OCI-LY1 (cell line): ENCODE measurements at regions not wholly inside any gene's neighbourhood (a gene's known extent, or its start where the extent isn't known, plus 50 kb on each side); places are given as distances from the start of the nearest gene placed in this dataset.

Experiments used
- H2AFZ ChIP-seq: fragments of 200-600 bp; sonication (generic), shearing (Covaris generic); 2 replicates; pipeline ENCODE4 v1.6.0; 2014; ENCODE audit warnings: antibody characterized with exemption, mild to moderate bottlenecking, low read length
- H3F3A ChIP-seq: fragments of 200-600 bp; sonication (generic), shearing (Covaris generic); 2 replicates; pipeline ENCODE4 v1.6.0; 2014; ENCODE audit warnings: mild to moderate bottlenecking, antibody characterized with exemption, low read length, moderate library complexity; ENCODE audit not compliant: insufficient read depth
- H3K27ac ChIP-seq: fragments of 200-600 bp; sonication (generic); 2 replicates; pipeline ENCODE4 v1.5.1; 2014; ENCODE audit warnings: low read length, mixed run types, mild to moderate bottlenecking, low read depth; ENCODE audit not compliant: poor library complexity, severe bottlenecking
- H3K27me3 ChIP-seq: fragments of 200-600 bp; sonication (generic); 2 replicates; pipeline ENCODE4 v1.6.0; 2014; ENCODE audit warnings: antibody characterized with exemption, mild to moderate bottlenecking, low read length, moderate library complexity; ENCODE audit not compliant: insufficient read depth
- H3K36me3 ChIP-seq: fragments of 200-600 bp; sonication (generic); 2 replicates; pipeline ENCODE4 v1.6.1; 2014; ENCODE audit warnings: mild to moderate bottlenecking, antibody characterized with exemption, low read length, moderate library complexity, mixed read lengths; ENCODE audit not compliant: insufficient read depth
- H3K4me1 ChIP-seq: fragments of 200-600 bp; sonication (generic); 2 replicates; pipeline ENCODE4 v1.5.1; 2014; ENCODE audit warnings: mild to moderate bottlenecking, low read length, moderate library complexity; ENCODE audit not compliant: insufficient read depth, severe bottlenecking
- H3K4me2 ChIP-seq: fragments of 200-600 bp; sonication (generic), shearing (Covaris generic); 2 replicates; pipeline ENCODE4 v1.6.1; 2014; ENCODE audit warnings: low read length
- H3K4me3 ChIP-seq: fragments of 200-600 bp; sonication (generic); 2 replicates; pipeline ENCODE4 v1.5.1; 2014; ENCODE audit warnings: low read length, low read depth, mild to moderate bottlenecking, mixed read lengths; ENCODE audit not compliant: poor library complexity, severe bottlenecking
- H3K79me2 ChIP-seq: fragments of 200-600 bp; shearing (Covaris generic); 2 replicates; pipeline ENCODE4 v1.6.1; 2016; ENCODE audit warnings: mixed run types, low read length, mixed read lengths; ENCODE audit not compliant: insufficient read depth
- H3K9ac ChIP-seq: fragments of 200-600 bp; sonication (generic), shearing (Covaris generic); 2 replicates; pipeline ENCODE4 v1.6.1; 2014; ENCODE audit warnings: mild to moderate bottlenecking, low read length, mixed read lengths
- H3K9me2 ChIP-seq: fragments of 200-600 bp; sonication (generic), shearing (Covaris generic); 2 replicates; pipeline ENCODE4 v1.6.1; 2014; ENCODE audit warnings: low read depth, mild to moderate bottlenecking, low read length, mixed read lengths
- H3K9me3 ChIP-seq: fragments of 200-600 bp; shearing (Covaris generic); 2 replicates; pipeline ENCODE4 v1.6.1; 2014; ENCODE audit warnings: low read length, mixed read lengths
- H4K20me1 ChIP-seq: fragments of 200-600 bp; sonication (generic), shearing (Covaris generic); 2 replicates; pipeline ENCODE4 v1.6.0; 2016; ENCODE audit warnings: mild to moderate bottlenecking, low read length; ENCODE audit not compliant: insufficient read depth
- CTCF ChIP-seq: fragments of 200-600 bp; sonication (generic), shearing (Covaris generic); IDR thresholded peaks from 2 replicates; pipeline ENCODE4 v1.5.1; 2017; ENCODE audit warnings: mild to moderate bottlenecking, antibody characterized with exemption, low read length, moderate library complexity, mixed read lengths
- EZH2 ChIP-seq: fragments of 200-600 bp; sonication (generic), shearing (Covaris generic); IDR thresholded peaks from 2 replicates; pipeline ENCODE4 v1.8.0; 2017; ENCODE audit warnings: borderline replicate concordance, mixed run types, mild to moderate bottlenecking, antibody characterized with exemption, low read length, moderate library complexity, mixed read lengths

GRCh38 chr6:87926072-87926471 lies 121.6 kb upstream of the SPACA1 start:
- no peak for TF ChIP-seq EZH2
- TF ChIP-seq CTCF, result no peak
- Histone ChIP-seq H3K9me2 (no peaks in the 10 kb centered on the region), H3F3A (peaks cover 10% of the 10 kb centered on the region; the same call in 1 of the 2 replicates), H3K4me1 (peaks cover 95% of the 10 kb centered on the region), H3K27ac (peak overlapping the region; percentile 99), H3K27me3 (no peaks in the 10 kb centered on the region), H3K36me3 (no peaks in the 10 kb centered on the region), H4K20me1 (no peaks in the 10 kb centered on the region), H3K9me3 (no peaks in the 10 kb centered on the region), H3K79me2 (no peaks in the 10 kb centered on the region), H3K4me2 (peak overlapping the region; percentile 49; the same call in 1 of the 2 replicates), H2AFZ (no peak overlapping the region), H3K4me3 (no peak overlapping the region), H3K9ac (peak overlapping the region; percentile 57)

- Histone ChIP-seq H3F3A (peaks cover 10% of the 10 kb centered on the region; the same call in 1 of the 2 replicates), H3K4me2 (peak overlapping the region; percentile 49; the same call in 1 of the 2 replicates), H2AFZ (no peak overlapping the region), H4K20me1 (no peaks in the 10 kb centered on the region), H3K9ac (peak overlapping the region; percentile 57), H3K9me3 (no peaks in the 10 kb centered on the region), H3K27me3 (no peaks in the 10 kb centered on the region), H3K9me2 (no peaks in the 10 kb centered on the region), H3K79me2 (no peaks in the 10 kb centered on the region), H3K27ac (peak overlapping the region; percentile 99), H3K4me1 (peaks cover 97% of the 10 kb centered on the region), H3K36me3 (no peaks in the 10 kb centered on the region), H3K4me3 (no peak overlapping the region)
- TF ChIP-seq CTCF (no peak), EZH2 (no peak)
Observed at GRCh38 chr6:87925373-87926060, 122.1 kb upstream of the SPACA1 start.

- no peak for TF ChIP-seq EZH2
- no peak for TF ChIP-seq CTCF
Observed at GRCh38 chr6:87923389-87924050, 124.1 kb upstream of the SPACA1 start.

More at GRCh38 chr6:87923389-87924050, 124.1 kb upstream of the SPACA1 start:
- H3K9ac ChIP-seq, result peak overlapping the region; percentile 84
- H4K20me1 ChIP-seq, result no peaks in the 10 kb centered on the region
- no peak overlapping the region for H2AFZ ChIP-seq
- no peaks in the 10 kb centered on the region for H3K36me3 ChIP-seq
- peak overlapping the region; percentile 84 for H3K4me2 ChIP-seq
- H3K79me2 ChIP-seq, result no peaks in the 10 kb centered on the region
- no peaks in the 10 kb centered on the region for H3K27me3 ChIP-seq
- H3K27ac ChIP-seq, result peak overlapping the region; percentile 99
- no peaks in the 10 kb centered on the region for H3K9me3 ChIP-seq
- H3K4me1 ChIP-seq, result peaks cover 97% of the 10 kb centered on the region
- H3K9me2 ChIP-seq, result no peaks in the 10 kb centered on the region
- H3F3A ChIP-seq, result peaks cover 10% of the 10 kb centered on the region; the same call in 1 of the 2 replicates
- H3K4me3 ChIP-seq, result peak overlapping the region; percentile 19
